OCI-M1 (cell line): ENCODE measurements at regions not wholly inside any gene's neighbourhood (a gene's known extent, or its start where the extent isn't known, plus 50 kb on each side); places are given as distances from the start of the nearest gene placed in this dataset.
"Not testable (repeated sequence)": the region's sequence is repeated elsewhere in the genome, so short reads cannot be mapped to it uniquely, and the experiment has no call there.

ENCODE experiments used
- DNase-seq: peaks from one replicate; lab custom pipeline; 2025; lab: John Stamatoyannopoulos, UW

DNA sequence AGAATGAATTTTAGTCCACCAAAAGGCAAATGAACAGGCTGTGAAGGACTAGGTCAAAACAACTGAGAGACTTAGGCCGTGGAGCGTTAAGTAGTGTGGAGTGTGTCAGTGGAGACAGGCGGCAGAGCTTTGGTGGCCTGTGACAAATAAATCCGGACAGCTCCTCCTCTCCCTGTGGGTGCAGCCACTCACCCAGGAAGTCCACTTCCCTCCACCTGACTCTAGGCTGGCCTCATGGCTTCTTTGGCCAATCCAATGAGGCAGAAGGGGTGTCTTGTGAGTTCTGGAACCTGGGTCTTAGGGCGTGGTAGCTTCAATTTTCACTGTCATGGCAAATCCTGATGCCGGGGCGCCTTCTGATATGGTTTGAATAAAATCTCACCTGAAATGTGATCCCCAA, 180.9 kb upstream of the C14orf180 start:
- DNase-seq, result no peak

DNA sequence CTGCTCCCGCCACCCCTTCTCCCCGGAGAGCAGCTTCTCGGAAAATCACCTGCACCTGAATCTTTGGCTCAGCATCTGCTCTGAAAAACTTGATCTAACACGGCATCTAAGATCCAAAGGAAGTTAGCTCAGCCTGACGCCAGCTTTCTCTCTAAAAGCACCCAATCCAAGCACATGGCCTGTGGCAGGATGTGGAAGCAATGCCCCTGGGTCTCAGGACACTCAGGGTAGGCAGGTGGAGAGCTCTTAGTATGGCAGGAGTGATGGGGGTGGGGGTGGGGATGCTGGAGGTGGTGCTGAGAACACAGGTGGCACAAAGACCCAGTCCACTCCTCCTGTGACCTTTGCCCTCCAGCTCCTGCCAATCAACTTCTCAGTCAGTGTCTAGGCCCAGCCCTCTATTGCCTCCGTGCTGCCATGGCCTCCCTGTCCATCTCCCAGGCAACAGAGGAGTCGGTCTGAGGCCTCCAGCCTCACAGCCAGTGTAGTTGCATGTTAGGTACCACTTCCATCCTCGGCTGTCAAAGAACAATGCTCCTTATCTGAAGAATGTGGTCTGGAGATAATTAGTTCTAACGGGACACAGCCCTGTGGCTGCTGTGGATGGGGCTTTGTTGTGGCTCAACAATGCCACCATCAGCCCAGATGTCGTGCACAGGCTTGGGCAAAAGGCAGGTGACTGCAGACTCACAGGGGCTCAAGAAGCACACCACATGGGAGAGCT, 180.0 kb upstream of the C14orf180 start:
- DNase-seq, result no peak

DNA sequence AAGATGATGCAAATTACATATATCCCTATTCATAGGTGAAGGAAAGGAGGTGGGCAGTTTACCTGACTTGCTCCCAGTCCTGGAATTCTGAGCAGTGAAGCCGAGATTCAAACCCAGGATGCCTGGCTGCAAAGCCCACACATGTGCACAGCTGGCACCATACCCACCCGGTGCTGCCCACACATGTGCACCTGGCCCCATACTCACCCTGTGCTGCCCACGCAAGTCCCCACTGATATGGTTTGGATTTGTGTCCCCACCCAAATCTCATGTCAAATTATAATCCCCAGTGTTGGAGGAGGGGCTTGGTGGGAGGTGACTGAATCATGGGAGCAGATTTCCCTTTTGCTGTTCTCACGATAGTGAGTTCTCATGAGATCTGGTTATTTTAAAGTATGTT, 179.2 kb upstream of the C14orf180 start:
- no peak for DNase-seq

DNA sequence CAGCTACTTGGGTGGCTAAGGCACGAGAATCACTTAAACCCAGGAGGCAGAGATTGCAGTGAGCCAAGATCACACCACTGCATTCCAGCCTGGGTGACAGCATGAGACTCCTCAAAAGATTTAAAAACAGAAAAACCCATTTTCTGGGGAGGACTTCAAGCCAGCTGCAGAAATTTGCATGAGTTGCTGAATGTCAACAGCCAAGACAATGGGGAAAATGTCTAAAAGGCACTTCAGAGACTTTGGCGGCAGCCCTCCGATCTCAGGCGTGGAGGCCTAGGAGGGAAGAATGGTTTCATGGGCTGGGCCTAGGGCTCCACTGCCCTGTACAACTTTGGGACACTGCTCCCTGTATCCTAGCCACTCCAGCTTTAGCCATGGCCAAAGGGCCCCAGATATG, 177.8 kb upstream of the C14orf180 start:
- no peak for DNase-seq

DNA sequence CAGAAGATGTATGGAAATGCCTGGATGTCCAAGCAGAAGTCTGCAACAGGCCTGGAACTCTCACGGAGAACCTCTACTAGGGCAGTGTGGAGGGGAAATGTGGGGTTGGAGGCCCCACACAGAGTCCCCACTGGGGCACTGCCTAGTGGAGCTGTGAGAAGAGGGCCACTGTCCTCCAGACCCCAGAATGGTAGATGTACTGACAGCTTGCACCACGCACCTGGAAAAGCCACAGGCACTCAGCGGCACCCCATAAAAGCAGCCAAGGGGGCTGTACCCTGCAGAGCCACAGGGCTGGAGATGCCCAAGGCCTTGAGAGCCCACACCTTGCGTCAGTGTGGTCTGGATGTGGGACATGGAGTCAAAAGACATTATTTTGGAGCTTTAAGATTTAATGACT, 177.3 kb upstream of the C14orf180 start:
- DNase-seq, result not testable (repeated sequence)

DNA sequence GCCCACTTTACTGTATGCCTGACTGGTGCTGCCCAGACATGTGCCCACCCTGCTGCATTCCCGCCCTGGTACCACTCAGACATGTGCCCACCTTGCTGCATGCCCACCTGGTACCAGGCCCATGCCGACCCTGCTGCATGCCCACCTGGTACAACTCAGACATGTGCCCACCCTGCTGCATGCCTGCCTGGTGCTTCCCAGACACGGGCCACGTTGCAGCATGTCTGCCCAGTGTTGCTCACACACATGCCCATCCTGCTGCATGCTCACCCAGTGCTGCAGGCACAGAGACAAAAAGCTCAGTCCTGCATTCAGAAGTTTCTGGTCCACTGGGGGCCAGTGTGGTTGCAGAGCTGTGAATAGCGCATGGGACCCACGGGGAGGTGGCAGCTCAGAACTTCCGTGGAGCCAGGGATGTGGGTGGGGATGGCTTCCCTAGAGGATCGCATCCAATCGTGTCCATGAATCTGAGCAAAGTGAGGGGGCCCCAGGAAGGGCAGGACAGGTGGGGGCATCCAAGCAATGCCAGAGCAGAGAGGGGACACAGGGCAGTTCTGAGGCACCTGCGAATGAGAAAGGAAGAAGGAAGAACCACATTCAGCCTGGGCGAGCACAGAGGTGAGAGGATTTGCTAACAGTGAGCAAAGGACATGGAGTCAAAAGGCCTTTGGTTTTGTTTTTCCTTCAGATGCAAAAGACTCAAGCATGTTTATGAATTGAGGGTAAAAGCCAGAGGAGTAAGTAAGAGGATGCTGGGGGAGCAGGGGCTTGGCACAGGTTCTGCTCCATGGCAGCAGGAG, 175.9 kb upstream of the C14orf180 start:
- DNase-seq, result no peak

DNA sequence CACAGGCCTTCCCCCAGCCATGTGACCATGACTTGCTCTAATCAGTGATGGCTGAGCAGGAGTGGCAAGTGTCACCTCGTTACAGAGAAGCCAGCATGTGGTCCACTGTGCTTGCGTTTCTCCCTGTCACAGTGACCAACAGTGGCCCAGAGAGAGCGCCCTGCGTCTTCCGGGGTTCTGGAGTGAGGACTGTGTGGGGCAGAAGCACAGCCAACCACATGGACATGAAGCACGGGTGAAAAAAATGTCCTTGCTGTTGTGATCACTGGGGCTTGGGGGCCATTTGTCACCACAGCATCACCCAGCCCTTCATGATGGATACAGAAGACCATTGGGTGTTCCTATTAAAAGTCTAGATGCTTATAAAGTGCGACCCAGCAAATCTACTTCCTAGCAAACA, 174.6 kb upstream of the C14orf180 start:
- DNase-seq, result no peak

DNA sequence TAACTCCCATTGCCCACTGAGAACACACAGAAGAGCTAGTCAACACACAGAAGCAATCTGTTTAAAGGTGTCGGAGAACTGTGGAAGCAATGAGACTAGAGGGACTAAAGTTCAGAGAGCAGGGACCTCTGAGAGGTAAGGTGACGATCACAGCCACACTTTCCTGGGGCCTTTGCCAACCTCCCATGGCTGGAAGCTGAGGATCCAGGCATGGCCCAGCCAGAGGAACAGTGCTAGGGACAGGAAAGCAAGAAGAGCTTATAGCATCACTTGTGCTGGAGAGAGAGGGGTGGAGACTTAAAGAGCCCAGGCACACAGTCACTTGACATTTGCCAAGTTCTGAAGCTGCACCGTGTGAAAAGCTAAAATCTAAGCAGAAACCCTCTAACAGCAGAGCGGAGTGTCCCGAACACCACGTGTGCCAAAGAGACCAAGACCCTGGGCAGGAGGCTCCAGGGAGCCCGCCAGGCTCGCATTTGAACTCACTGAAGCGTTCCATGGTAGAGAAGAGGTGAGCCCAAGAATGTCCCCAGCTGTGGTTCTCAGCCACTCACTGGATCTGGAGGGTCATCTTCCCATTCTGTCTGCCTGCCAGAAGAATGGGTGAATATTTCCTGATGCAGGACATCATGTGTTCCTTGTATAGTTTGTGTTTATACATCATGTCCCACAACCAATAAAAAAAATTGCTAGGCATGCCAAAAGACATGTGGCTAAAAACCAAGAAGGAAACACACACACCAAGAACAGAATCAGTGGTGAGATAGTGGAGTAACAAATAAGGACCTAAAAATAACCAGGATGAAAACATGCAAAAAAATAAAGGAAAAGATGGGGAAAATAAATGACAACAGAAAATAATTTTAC, 174.0 kb upstream of the C14orf180 start:
- no peak for DNase-seq

DNA sequence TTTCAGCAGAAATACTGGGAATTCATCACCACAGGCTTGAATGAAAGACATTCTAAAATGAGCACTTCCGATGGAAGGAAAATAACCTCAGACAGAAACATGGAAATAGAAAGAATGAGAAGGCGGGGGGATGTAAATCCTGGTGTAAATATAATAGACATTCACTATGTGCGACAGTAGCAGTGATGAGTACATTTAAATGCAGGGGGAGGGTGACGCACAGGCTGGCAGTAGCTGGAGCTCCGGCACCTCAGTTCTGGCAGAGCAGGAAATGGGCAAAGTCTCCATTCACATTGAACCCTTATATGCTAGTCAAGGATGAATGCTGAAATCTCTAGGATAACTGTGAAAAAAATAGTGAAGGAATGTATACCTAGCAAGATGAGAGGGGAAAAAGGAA, 172.7 kb upstream of the C14orf180 start:
- no peak for DNase-seq

DNA sequence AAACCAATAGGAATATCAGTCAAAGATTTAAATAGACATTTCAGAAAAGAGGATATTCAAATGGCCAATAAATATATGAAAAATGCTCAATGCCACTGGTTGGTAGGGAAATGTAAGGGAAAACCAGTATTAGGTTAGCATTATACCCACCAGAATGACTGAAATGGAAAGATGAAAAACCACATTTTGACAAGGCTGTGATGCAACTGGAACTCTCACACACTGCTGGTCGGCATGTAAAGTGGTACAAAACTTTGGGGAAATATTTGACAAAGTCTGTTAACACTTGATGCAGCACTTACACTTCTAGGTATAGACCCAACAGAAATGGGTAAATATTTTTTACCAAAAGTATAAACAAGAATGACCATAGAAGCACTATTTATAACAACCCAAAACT, 163.2 kb upstream of the C14orf180 start:
- DNase-seq, result no peak

DNA sequence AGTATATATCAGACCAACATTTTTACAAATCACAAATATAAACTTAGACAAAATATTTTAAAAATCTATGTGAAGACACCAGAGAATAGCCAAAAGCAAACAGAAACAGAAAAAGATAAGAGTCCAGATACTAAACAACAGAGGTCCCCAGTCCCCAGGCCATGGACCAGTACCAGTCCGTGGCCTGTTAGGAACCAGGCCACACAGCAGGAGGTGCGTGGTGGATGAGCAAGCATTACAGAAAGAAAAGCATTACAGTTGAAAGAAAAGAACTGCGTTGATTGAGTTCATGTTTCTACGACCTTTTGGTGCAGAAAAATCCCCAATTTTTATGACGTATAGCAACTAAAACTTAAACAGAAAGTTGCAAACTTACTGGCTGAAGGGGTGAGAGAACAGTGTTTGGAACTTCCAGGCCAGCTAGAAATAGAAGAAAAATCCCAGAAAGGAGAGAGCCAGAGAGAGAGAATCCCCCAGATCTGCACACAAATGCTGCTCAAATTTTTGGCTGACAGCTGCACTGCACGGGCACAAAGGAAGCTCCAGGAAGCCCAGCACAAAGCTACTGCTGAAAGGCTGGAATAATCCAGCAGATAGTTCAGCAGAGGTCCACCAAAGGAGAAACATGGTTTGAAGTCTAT, 159.6 kb upstream of the C14orf180 start:
- no peak for DNase-seq

DNA sequence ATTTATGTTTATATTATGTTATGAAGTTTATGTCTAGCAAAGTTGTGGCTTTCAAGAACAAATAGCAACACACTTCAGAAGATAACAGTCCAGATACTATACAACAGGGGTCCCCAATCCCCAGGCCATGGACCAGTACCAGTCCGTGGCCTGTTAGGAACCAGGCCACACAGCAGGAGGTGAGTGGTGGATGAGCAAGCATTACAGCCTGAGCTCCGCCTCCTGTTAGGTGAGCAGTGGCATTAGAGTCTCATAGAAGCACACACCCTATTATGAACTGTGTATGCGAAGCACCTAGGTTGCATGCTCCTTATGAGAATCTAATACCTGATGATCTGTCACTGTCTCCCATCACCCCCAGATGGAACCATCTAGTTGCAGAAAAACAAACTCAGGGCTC, 159.0 kb upstream of the C14orf180 start:
- DNase-seq, result not testable (repeated sequence)

DNA sequence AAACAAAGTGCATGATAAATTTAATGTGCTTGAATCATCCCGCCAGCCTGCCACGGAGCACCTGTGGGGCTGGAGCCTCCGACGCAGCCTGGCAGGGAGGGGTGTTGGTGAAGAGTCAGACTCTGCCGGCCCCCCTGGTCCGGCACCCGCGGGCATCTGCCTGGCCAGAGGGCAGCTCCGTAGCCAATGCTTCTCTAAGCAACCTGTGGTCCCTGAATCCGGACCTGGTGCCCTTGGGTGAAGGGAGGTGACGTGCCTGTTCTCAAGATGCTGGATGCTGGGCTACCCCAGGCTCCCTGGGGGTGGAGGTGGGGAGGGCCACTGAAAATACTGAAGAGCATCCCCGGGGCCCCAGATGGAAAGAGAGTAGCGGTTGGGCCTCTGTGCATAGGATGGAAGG, 158.6 kb upstream of the C14orf180 start:
- DNase-seq, result no peak

DNA sequence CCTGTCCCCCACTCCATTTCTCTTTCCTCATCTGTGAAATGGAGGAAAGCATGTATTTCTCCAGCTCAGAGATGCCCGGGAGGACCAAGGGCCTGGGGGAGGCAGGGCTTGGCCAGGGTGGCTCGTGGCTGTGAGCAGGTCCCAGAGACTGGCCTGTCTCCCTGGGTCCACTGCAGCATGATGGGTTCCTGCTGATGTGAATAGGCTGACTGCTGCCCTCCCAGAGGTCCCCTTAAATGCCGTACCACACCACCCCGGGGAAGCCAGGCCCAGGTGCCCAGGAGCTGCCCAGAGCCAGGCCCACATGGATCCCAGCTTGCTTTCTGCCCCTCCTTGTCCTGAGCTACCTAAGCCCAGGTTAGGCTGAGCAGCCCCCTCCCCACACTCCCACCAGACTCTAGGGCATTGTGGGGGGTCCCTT, 158.2 kb upstream of the C14orf180 start:
- no peak for DNase-seq

DNA sequence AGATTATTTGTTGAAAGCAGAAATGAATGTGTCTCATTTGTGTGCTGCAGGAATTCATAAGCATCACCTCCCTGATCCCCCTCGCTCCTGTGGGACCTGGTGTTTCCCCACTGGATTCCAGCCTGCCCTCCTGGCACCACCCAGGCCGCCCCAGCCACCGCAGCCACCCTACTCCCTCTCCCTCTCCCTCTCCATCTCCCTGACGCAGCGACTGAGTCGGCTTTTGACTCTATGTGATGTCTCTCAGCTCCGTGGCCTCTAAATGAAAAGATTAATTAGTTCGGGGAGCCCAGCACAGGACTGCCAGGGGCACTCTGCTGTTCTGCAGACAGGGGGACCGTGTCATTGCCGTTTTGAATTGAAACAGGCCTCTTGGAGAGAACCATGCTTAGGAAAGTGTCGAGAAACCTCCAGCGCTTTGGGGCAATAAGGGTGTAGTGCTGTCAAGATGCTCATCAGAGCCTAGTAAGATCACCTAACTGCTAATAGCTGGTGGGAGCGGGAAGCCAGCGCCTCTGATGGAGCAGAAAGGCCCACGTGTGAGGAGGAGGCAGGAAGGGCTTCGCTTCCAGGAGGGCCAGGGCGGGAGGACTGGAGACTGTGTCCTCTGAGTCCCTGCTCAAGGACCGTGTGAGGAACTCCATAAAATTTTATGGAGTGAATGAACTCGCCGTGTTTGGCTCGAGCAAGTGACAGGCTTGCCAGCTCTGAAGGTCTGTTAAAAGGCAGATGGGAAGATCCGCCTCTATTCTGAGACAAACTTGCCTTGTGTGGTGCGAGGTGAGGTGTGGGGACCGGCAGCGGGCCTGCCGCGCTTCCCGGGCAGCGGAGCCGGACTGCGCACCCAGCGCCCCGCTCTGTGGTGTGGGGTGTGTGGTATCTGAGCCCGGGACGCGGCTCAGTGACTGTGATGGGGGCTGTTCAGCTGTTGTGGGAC, 157.4 kb upstream of the C14orf180 start:
- no peak for DNase-seq

DNA sequence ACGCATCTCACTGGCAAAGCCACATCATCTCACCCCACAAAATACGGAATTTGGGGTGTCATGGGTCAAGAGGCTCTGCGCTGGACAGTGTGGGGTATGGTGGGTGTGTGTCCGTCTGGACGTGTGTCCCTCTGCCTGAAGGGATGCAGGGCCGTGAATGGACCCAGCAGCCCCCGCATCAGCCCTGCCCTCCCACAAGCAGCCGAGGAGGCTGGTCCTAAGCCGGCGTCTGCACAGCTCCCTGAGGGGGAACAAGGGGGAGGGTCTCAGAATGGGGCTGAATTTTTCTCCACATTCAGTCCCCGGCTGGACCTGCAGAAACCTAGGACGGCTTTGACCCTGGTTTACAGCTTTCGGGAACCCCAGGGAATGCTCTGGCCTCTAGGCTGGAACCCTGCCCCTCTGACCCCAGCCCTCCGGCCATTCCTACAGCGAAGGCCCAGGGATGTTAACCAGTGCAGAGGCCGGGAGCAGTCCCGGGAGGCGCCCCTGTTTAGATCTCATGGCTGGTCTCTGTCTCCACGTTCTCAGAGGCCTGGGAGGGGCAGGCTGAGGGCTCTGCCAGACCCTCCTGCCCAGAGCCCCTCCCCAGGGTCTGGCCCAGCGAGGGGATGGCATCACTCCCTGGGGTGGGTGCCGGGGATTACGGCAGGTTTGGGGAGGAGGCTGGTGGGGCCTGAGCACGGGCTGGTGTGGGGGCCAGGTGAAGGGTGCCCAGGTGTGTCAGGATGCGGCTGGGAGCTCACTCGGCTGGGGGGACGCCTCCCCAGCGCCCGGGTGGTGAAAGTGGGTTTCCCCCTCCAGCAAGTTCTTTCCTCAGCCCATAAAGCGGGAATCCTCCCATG, 156.5 kb upstream of the C14orf180 start:
- no peak for DNase-seq

DNA sequence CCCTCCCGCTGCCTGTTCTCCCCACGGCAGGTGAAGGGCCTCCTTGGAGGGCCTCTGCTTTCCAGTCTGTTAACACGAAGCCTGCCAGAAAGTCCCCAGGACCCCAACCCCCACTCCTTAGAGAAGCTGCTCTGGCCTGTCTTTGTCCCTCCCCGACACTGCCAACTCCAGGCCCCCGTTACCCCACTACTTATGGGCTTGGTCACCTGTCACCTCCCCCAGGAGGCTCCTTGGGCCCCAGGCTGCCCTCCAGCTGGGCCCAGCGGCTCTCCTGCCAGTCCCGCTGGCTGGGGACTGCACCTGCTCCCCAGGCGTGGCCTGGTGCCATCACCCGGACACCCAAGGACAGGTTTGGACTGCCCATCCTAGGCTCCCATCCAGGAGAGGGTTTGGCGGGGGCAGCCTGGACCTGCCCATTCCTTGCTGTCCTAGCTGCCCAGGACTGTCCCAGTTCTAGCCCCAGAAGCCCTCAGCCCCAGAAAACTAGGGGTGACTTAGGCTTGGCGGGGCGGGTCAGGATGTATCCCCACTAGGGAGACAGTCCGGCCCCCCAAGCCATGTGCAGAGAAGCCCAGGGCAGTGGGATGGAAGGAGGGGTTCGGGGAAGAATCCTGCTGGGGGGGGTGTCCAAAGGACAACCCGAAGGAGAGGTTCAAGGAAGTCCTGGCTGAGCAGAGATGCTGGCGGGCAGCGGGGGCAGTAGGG, 155.7 kb upstream of the C14orf180 start:
- no peak for DNase-seq

DNA sequence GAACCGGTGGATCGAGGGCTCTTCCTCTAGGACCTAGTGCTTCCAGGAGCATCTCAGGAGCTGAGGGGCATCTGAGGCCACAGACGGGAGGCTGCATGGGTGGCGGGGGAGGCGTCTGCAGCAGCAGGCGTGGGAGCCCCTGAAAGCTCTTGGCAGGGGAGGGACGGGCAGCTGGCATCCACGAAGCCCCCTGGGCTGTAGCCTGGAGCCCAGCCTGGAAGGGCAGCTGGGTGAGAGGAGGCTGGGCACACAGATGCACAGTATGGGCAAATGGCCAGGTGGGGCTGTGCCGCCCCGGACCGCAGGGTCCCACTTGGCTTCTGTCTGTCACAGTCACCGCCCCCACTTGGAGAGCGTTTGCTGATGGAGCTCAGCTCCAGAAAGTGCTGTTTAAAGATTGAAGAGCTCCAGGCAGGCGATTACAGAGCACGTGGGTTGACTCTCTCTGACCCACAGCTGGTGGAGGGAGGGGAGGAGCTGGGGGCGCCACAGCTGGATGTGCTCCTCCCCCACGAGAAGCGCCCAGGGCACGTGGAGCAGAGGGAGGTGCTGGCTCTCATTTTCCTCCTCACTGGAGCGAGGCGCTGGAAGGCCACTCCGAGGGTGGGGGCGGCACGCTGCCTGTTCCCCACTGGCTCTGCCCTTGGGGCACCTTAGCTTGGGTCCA, 155.0 kb upstream of the C14orf180 start:
- no peak for DNase-seq

DNA sequence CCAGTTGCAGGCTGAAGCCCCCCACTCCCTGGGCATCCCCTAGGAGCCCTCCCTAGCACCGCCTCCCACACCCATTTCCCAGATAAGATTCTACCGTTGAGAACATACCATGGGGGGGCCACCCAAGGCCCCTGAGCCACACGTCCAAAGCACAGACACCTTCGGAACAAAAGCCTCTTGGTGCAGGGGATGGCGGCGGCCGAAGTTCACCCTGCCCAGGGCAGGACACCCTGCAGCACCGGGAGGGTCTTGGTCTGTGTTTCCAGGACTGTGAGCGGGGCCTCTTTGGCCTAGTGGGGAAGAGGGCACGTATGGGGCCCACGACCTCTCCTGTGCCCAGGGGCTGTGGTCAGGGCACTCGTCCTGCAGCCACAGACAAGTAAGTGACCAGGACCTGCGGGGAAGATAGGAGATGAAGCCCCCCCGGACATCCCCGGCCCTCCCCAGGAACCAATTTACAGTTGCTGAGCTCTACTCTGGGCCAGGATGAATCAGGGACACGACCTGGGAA, 154.3 kb upstream of the C14orf180 start:
- DNase-seq, result no peak
